ENCODE measurements at regions not wholly inside any gene's neighbourhood (a gene's known extent, or its start where the extent isn't known, plus 50 kb on each side); places are given as distances from the start of the nearest gene placed in this dataset.

DNA sequence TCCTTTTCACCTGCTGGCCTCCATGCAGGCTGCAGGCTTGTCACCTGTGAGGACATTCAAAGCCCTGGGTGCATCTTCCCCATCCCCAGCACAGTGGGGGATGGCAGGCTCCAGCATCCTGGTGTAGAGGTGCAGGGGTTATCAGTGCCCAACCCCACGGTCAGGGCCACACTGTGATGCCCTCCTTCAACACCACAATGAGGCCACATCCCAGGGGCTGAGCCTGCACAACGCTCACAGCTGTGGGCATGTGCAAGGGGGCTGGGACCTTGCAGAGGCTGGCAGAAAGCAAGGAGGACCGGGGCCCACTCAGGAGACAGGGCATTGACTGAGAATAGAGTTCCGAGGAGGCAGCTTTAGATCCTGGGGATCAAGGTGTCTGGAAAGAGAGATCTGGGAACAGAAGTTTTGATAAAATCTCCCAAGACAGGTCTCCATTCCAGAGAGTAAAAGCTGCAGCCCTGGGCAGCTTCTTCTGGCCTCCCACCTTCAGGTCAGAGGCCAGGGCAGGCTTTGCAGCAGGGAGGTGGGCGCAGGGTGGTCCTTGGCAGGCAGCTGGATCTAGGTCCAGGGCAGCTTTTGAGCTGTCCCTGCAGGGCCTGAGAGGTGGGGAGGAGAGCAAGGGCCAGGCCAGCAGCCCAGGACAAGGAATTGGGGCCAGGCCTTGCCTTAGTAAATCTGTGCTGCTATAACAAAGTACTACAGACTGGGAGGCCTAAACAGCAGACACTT, 250.8 kb upstream of the B3GAT1 start:
- TF ChIP-seq, protein P1, sequence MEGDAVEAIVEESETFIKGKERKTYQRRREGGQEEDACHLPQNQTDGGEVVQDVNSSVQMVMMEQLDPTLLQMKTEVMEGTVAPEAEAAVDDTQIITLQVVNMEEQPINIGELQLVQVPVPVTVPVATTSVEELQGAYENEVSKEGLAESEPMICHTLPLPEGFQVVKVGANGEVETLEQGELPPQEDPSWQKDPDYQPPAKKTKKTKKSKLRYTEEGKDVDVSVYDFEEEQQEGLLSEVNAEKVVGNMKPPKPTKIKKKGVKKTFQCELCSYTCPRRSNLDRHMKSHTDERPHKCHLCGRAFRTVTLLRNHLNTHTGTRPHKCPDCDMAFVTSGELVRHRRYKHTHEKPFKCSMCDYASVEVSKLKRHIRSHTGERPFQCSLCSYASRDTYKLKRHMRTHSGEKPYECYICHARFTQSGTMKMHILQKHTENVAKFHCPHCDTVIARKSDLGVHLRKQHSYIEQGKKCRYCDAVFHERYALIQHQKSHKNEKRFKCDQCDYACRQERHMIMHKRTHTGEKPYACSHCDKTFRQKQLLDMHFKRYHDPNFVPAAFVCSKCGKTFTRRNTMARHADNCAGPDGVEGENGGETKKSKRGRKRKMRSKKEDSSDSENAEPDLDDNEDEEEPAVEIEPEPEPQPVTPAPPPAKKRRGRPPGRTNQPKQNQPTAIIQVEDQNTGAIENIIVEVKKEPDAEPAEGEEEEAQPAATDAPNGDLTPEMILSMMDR (IDR thresholded peaks at IDR 0.05 in 2 of 3, conservative IDR thresholded peaks at IDR 0.05 in 1 of 3; ENCODE audit: borderline replicate concordance in 1 of 3, insufficient read depth in 1 of 3, low read depth in 2 of 3, low read length in 2 of 3): no peak
- TF ChIP-seq SRF (IDR thresholded peaks at IDR 0.05; ENCODE audit: low read depth) (no peak), FOSL1 (IDR thresholded peaks at IDR 0.05; ENCODE audit: low read depth) (no peak), SIN3A (IDR thresholded peaks at IDR 0.05; ENCODE audit: low read depth) (no peak), EZH2 (IDR thresholded peaks at IDR 0.05) (no peak), YY1 (IDR thresholded peaks at IDR 0.05; ENCODE audit: extremely low read depth, insufficient replicate concordance, low read depth, low read length) (no peak)
- TF ChIP-seq, protein P2, sequence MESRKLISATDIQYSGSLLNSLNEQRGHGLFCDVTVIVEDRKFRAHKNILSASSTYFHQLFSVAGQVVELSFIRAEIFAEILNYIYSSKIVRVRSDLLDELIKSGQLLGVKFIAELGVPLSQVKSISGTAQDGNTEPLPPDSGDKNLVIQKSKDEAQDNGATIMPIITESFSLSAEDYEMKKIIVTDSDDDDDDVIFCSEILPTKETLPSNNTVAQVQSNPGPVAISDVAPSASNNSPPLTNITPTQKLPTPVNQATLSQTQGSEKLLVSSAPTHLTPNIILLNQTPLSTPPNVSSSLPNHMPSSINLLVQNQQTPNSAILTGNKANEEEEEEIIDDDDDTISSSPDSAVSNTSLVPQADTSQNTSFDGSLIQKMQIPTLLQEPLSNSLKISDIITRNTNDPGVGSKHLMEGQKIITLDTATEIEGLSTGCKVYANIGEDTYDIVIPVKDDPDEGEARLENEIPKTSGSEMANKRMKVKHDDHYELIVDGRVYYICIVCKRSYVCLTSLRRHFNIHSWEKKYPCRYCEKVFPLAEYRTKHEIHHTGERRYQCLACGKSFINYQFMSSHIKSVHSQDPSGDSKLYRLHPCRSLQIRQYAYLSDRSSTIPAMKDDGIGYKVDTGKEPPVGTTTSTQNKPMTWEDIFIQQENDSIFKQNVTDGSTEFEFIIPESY (IDR thresholded peaks at IDR 0.05; ENCODE audit: extremely low read depth, insufficient replicate concordance, low read length): no peak

Measured in HCT116 (cell line).